ENCODE measurements at regions not wholly inside any gene's neighbourhood (a gene's known extent, or its start where the extent isn't known, plus 50 kb on each side); places are given as distances from the start of the nearest gene placed in this dataset.
A peak's percentile ranks its signal among the peaks of the same experiment; 100 is the strongest.

GRCh38 chr13:34654203-34654602 is 287.9 kb upstream of the NBEA start:
- DNase-seq = no peak
- intact Hi-C loops (cut with DNase I; ENCODE audit: low total_unique reads) = no loop called here
- 33 to 36% methylated on average over 1 of the region's 1 CpG for WGBS, 2 donors

GRCh38 chr13:34654647-34655046 is 287.4 kb upstream of the NBEA start:
- intact Hi-C loops (cut with DNase I; ENCODE audit: low total_unique reads) = no loop called here
- H3K36me3 ChIP-seq (ENCODE audit: low read depth, missing control alignments) = no peaks in the 10 kb centered on the region
- 57 to 60% methylated on average over 6 of the region's 6 CpGs for WGBS, 2 donors
- no peak overlapping the region for H3K27ac ChIP-seq
- peak; percentile 29 for DNase-seq
- H3K27me3 ChIP-seq = no peaks in the 10 kb centered on the region
- TF ChIP-seq CTCF (IDR thresholded peaks at IDR 0.05) = no peak
- no peak for TF ChIP-seq POLR2A (IDR thresholded peaks at IDR 0.05)
- no peaks in the 10 kb centered on the region for H3K4me1 ChIP-seq
- H3K4me3 ChIP-seq = no peak overlapping the region
- H3K9me3 ChIP-seq = no peaks in the 10 kb centered on the region

More at GRCh38 chr13:34654203-34654602, 287.9 kb upstream of the NBEA start:
- Histone ChIP-seq H3K4me1 (no peaks in the 10 kb centered on the region), H3K27ac (no peak overlapping the region), H3K4me3 (no peak overlapping the region), H3K9me3 (no peaks in the 10 kb centered on the region), H3K36me3 (ENCODE audit: low read depth, missing control alignments) (no peaks in the 10 kb centered on the region), H3K27me3 (no peaks in the 10 kb centered on the region)
- TF ChIP-seq CTCF (IDR thresholded peaks at IDR 0.05) = no peak
- no peak for TF ChIP-seq POLR2A (IDR thresholded peaks at IDR 0.05)

- TF ChIP-seq CTCF (IDR thresholded peaks at IDR 0.05) (no peak), POLR2A (IDR thresholded peaks at IDR 0.05) (no peak)
- H3K27ac ChIP-seq = no peak overlapping the region
- no peak overlapping the region for H3K4me3 ChIP-seq
- H3K4me1 ChIP-seq = no peaks in the 10 kb centered on the region
- H3K9me3 ChIP-seq = no peaks in the 10 kb centered on the region
- no peaks in the 10 kb centered on the region for H3K36me3 ChIP-seq (ENCODE audit: low read depth, missing control alignments)
- intact Hi-C loops (cut with DNase I; ENCODE audit: low total_unique reads) = no loop called here
- DNase-seq = no peak
- H3K27me3 ChIP-seq = no peaks in the 10 kb centered on the region
Observed at GRCh38 chr13:34655554-34655953, 286.5 kb upstream of the NBEA start.

- no peak overlapping the region for H3K27ac ChIP-seq
- intact Hi-C loops (cut with DNase I; ENCODE audit: low total_unique reads) = no loop called here
- H3K9me3 ChIP-seq = no peaks in the 10 kb centered on the region
- DNase-seq = no peak
- H3K4me3 ChIP-seq = no peak overlapping the region
- 79 to 88% methylated on average over 1 of the region's 1 CpG for WGBS, 2 donors
- H3K27me3 ChIP-seq = no peaks in the 10 kb centered on the region
- TF ChIP-seq CTCF (IDR thresholded peaks at IDR 0.05) (no peak), POLR2A (IDR thresholded peaks at IDR 0.05) (no peak)
- no peaks in the 10 kb centered on the region for H3K36me3 ChIP-seq (ENCODE audit: low read depth, missing control alignments)
- no peaks in the 10 kb centered on the region for H3K4me1 ChIP-seq
Observed at GRCh38 chr13:34657716-34658115, 284.4 kb upstream of the NBEA start.

GRCh38 chr13:34667286-34668218 is 274.5 kb upstream of the NBEA start:
- H3K27ac ChIP-seq = no peak overlapping the region
- no peak overlapping the region for H3K4me3 ChIP-seq
- intact Hi-C loops (cut with DNase I; ENCODE audit: low total_unique reads) = no loop called here
- 62 to 69% methylated on average over 11 of the region's 11 CpGs for WGBS, 2 donors
- TF ChIP-seq CTCF (IDR thresholded peaks at IDR 0.05) = no peak
- TF ChIP-seq POLR2A (IDR thresholded peaks at IDR 0.05) = no peak
- peak; percentile 23 for DNase-seq
- no peaks in the 10 kb centered on the region for H3K4me1 ChIP-seq
- H3K36me3 ChIP-seq (ENCODE audit: low read depth, missing control alignments) = no peaks in the 10 kb centered on the region
- H3K9me3 ChIP-seq = no peaks in the 10 kb centered on the region
- no peaks in the 10 kb centered on the region for H3K27me3 ChIP-seq

Measured in testis (tissue), 2 donors.